ENCODE measurements at regions not wholly inside any gene's neighbourhood (a gene's known extent, or its start where the extent isn't known, plus 50 kb on each side); places are given as distances from the start of the nearest gene placed in this dataset.
"Not testable (repeated sequence)": the region's sequence is repeated elsewhere in the genome, so short reads cannot be mapped to it uniquely, and the experiment has no call there.

DNA sequence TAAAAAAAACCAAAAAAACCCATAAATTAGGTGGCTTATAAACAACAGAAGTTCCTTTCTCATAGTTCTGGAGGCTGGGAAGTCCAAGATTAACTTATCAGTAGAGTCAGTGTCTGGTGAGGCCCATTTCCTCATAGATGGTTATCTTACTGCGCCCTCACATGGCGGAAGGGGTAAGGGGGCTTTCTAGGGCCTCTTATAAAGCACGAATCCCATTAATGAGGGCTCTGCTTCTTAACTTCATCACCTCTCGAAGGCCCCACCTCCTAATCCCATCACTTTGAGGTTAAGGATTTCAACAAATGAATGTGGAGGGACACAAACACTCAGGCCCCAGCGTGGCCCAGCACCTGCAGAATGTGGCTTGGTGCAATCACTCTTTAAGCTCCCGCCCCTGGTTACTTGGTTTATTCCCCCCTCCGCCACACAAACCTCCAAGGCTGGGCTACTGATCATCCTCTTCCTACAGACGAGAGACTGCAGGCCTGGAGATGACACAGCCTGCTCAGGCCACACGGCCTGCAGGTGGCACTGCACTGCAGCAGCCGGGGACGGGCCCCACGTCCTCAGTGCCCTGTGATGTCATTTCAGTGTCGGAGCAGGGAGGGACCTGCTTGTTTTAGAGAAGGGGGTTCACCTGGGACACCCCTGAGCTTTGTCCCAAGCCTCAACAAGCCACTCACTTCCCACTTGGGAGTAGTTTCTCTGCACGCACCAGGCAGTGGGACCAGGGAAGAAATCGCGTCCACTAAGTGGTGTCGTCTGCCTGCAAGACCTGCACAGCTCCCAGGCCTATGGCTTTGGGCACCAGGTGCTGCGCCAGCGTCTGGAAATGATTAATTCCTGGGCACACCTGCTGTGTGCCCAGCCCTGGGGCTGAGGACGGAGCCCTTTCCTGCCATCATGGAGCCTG lies 178.5 kb downstream of the NPIPB11 start:
- H3K36me3 ChIP-seq; H3K27me3 ChIP-seq; H3K4me3 ChIP-seq; H3K4me1 ChIP-seq; H3K9me3 ChIP-seq; H3K27ac ChIP-seq; intact Hi-C loops (cut with DNase I; ENCODE audit: low total_unique reads): not testable (repeated sequence)
- DNase-seq (ENCODE audit: low spot score in 2 of 2): peak in 1 of 2 donors; percentile 62
- TF ChIP-seq, protein P1, sequence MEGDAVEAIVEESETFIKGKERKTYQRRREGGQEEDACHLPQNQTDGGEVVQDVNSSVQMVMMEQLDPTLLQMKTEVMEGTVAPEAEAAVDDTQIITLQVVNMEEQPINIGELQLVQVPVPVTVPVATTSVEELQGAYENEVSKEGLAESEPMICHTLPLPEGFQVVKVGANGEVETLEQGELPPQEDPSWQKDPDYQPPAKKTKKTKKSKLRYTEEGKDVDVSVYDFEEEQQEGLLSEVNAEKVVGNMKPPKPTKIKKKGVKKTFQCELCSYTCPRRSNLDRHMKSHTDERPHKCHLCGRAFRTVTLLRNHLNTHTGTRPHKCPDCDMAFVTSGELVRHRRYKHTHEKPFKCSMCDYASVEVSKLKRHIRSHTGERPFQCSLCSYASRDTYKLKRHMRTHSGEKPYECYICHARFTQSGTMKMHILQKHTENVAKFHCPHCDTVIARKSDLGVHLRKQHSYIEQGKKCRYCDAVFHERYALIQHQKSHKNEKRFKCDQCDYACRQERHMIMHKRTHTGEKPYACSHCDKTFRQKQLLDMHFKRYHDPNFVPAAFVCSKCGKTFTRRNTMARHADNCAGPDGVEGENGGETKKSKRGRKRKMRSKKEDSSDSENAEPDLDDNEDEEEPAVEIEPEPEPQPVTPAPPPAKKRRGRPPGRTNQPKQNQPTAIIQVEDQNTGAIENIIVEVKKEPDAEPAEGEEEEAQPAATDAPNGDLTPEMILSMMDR (IDR thresholded peaks at IDR 0.05): peak in 1 of 3 donors; percentile 31
- peak in 1 of 3 donors; percentile 29 for TF ChIP-seq POLR2AphosphoS5 (IDR thresholded peaks at IDR 0.05)

DNA sequence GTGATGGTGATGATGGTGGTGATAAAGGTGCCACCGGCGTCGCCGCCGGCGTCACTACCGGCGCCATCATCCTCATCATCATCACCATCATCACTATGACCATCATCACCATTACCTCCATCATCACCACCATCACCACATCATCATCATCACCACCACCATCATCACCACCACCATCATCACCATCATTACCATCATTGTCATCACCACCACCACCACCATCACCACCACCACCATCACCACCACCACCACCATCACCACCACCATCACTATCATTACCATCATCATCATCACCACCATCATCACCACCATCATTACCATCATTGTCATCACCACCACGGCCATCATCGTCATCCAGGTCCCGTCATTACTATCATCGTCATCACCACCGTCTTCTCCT lies 179.7 kb downstream of the NPIPB11 start:
- no peaks in the 10 kb centered on the region for H3K27me3 ChIP-seq
- H3K27ac ChIP-seq: no peak overlapping the region
- no peak for TF ChIP-seq POLR2AphosphoS5 (IDR thresholded peaks at IDR 0.05)
- TF ChIP-seq, protein P1 (IDR thresholded peaks at IDR 0.05): no peak
- TF ChIP-seq POLR2A (IDR thresholded peaks at IDR 0.05): no peak
- H3K9me3 ChIP-seq: no peaks in the 10 kb centered on the region
- no peaks in the 10 kb centered on the region for H3K36me3 ChIP-seq
- no peak for DNase-seq (ENCODE audit: low spot score in 2 of 2)
- H3K4me3 ChIP-seq: no peak overlapping the region
- H3K4me1 ChIP-seq: peaks cover 0 to 6% of the 10 kb centered on the region in 2 donors
- intact Hi-C loops (cut with DNase I; ENCODE audit: low total_unique reads): no loop called here

DNA sequence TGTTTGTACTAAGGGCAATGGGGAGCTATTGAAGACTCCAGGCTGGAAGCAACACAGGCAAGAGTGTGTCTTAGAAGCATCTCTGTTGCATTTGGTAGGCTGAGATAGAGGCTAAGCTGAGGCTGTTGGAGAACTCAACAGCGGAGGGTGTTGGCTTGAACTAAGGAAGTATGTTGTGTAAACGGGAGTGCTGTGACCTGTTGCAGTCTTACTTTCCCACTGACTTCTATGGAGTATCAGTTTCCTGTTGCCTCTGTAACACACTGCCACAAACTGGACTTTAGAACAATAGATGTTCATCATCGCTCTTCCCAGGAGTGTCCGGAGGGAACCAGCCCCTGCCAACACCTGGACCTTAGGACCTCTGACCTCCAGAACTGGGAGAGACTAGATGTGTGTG lies 181.8 kb downstream of the NPIPB11 start:
- DNase-seq (ENCODE audit: low spot score in 2 of 2); H3K9me3 ChIP-seq; H3K27ac ChIP-seq; H3K4me1 ChIP-seq; H3K27me3 ChIP-seq; H3K36me3 ChIP-seq; intact Hi-C loops (cut with DNase I; ENCODE audit: low total_unique reads); H3K4me3 ChIP-seq: not testable (repeated sequence)

DNA sequence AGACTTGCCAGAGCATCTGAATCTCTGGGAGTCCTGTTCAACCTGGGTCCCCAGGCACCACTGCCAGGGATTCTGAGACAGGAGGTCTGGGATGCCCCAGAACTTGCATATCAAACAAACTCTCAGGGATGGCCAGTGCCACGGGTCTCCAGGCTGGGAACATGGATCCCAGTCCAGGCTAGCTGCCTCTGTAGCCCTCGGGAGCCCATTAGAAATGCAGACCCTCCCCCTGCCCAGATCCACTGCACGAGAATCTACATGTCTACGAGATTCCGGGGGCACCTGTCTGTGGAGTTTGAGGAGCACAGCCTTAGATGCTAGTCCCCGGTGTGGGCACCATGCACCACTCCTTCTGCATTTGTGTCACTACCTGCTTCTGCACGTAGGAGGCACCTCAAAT lies 183.9 kb downstream of the NPIPB11 start:
- H3K27me3 ChIP-seq; intact Hi-C loops (cut with DNase I; ENCODE audit: low total_unique reads); H3K9me3 ChIP-seq; H3K4me3 ChIP-seq; H3K4me1 ChIP-seq; H3K36me3 ChIP-seq; H3K27ac ChIP-seq: not testable (repeated sequence)
- DNase-seq (ENCODE audit: low spot score in 2 of 2): peak in 1 of 2 donors; percentile 8

DNA sequence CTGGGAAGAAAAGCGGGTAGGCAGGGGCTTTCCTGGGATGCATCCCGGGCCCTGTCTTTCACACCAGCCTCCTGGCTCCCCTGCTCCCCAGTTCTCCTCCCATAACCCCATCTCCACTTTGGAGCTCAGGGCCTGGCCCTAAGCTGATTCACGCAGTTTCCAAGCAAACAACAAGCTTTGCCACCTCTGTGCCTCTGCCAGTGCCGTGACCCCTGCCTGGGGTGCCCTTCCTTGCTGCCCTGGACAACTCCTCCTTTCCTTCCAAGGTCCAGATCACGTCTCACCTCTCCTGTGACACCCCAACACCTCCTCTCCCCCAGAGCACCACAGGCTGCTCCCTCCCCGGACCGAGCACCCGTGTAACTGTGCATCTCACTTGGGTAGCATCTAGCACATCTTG lies 184.5 kb downstream of the NPIPB11 start:
- intact Hi-C loops (cut with DNase I; ENCODE audit: low total_unique reads); H3K27me3 ChIP-seq; H3K36me3 ChIP-seq; H3K4me1 ChIP-seq; H3K4me3 ChIP-seq; H3K9me3 ChIP-seq: not testable (repeated sequence)
- DNase-seq (ENCODE audit: low spot score in 2 of 2): peak in 1 of 2 donors; percentile 9
- peak overlapping the region in 1 of 2 donors; percentile 25 for H3K27ac ChIP-seq

DNA sequence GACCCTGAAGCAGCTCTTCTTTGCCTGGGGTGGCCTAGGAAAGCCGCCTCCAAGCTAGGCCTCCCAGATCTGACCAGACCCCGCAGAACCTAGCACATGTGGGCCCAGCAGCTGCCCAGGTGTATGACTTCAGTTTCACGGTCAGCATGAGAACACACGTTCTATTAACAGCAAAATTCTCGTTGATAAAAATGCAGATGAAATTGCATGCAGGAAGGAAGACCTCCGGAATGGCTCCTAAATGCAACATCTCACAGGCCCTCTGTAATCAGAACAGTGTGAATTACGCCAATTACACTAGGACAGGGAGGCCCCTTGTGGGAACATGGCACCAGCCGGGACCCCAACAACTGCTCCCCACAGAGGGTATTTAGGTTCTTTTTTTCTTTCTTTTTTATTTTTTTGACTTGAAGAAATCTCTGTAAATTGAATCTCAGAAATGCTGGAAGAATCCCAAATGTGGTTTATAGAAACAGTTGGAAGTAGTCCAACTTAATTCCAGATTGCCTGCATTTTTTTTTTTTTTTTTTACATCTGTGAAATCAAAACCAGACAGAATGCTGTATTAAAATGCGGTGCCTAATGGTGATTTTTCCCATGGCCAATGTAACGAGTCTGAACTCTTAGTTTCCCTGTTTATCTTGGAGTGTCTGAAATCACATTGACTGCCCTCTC lies 185.1 kb downstream of the NPIPB11 start:
- H3K9me3 ChIP-seq; H3K4me3 ChIP-seq; H3K27me3 ChIP-seq; H3K36me3 ChIP-seq; intact Hi-C loops (cut with DNase I; ENCODE audit: low total_unique reads); H3K4me1 ChIP-seq: not testable (repeated sequence)
- peak overlapping the region in 1 of 2 donors; percentile 79 for H3K27ac ChIP-seq
- DNase-seq (ENCODE audit: low spot score in 2 of 2): peak in 1 of 2 donors; percentile 14

DNA sequence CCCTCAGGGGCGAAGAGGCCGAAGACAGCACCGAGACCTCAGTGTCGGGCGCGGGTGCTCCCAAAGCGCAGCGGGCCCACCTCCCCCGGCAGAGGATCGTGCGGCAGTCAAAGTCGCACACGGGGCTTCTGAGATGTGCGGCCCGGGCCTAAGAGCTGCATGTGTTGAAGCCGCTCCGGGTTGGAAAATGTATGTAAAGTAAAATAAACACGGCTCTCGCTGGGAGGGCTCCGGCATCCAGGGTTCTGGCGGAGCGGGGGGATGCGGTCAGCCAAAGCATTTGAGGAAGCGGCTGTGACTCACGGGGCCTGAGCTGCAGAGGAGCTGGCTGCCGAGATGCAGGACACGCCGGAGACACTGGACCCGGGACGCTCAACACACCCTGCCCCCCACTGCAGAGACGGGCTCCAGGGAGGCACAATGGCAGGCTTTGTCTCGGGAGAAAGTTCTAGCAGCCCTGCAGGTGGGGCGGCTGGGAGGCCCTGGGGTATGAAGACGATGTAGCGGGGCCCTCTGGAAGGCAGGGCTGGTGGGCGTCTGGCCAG lies 185.8 kb downstream of the NPIPB11 start:
- Histone ChIP-seq H3K27ac (peak overlapping the region; percentile 29 to 79), H3K4me3 (peak overlapping the region in 1 of 3 donors; percentile 44)

DNA sequence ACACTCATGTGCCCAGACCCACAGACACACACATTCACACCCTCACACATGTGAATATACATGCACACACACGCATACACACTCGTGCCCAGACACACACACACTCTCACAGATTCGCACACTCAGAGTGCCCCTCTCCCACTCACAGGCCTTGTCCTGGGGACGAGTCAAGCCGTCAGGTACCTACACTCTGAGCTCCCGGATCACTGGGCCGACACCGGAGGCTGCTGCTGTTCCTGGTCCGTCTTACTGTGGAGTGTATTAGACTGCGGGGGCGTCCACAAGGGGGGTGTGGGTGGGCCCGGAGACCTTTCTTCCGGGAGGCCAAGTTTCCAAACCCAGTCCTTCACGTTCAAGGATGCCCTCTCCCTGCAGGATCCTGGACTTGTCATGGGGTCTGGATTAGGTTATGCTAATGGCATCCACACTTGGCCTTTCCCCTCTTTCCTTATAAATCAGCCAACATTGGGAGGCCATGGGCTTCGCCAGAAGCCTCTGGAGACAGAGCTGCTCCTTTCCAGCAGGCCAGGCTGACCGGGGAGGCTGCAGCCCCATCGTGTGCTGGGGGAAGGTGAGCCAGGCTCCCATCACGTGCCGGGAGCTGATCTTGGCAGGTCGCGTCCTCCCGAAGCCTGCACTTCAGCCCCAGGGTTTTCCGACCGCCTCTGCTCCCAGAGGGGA lies 186.4 kb downstream of the NPIPB11 start:
- H3K27me3 ChIP-seq; H3K9me3 ChIP-seq; H3K4me1 ChIP-seq; intact Hi-C loops (cut with DNase I; ENCODE audit: low total_unique reads); H3K36me3 ChIP-seq: not testable (repeated sequence)
- Histone ChIP-seq H3K27ac (peak overlapping the region; percentile 29 to 79), H3K4me3 (peak overlapping the region in 1 of 3 donors; percentile 44)
- DNase-seq (ENCODE audit: low spot score in 2 of 2): peak in 1 of 2 donors; percentile 17

More for the DNA sequence above, 185.8 kb downstream of the NPIPB11 start:
- peak in 1 of 2 donors; percentile 16 for DNase-seq (ENCODE audit: low spot score in 2 of 2)
- intact Hi-C loops (cut with DNase I; ENCODE audit: low total_unique reads); H3K36me3 ChIP-seq; H3K4me1 ChIP-seq; H3K27me3 ChIP-seq; H3K9me3 ChIP-seq: not testable (repeated sequence)

DNA sequence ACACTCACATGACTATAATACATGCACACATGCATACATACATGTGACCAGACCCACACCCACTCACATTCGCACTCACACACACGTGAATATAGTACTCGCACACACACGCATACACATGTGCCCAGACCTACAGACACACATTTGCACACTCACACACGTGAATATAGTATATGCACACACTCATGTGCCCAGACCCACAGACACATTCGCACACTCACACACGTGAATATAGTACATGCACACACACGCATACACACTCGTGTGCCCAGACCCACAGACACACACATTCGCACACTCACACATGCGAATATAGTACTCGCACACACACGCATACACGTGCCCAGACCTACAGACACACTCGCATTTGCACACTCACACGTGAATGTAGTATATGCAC lies 186.9 kb downstream of the NPIPB11 start:
- intact Hi-C loops (cut with DNase I; ENCODE audit: low total_unique reads); H3K4me1 ChIP-seq; H3K4me3 ChIP-seq; H3K36me3 ChIP-seq; H3K27ac ChIP-seq; H3K27me3 ChIP-seq; DNase-seq (ENCODE audit: low spot score in 2 of 2); H3K9me3 ChIP-seq: not testable (repeated sequence)

DNA sequence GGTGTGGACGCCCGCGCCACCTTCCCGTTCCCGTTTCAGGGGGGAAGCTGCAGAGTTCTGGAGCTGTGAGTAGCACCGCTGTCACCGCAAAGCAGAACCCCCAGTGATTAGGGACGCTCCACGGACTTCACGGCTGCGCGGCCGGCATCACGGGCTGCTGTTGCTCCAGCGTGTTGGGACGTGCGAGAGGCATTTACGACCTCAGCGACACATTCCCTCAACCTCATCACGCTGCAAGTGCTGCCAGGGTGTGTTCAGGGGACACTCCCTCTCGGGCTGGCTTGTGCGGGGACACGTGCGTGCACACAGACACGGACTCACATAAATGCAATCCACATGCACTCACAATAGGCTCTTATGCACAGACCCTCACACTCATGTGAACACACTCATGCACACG lies 187.9 kb downstream of the NPIPB11 start:
- H3K36me3 ChIP-seq; H3K27me3 ChIP-seq; intact Hi-C loops (cut with DNase I; ENCODE audit: low total_unique reads); H3K4me1 ChIP-seq; H3K9me3 ChIP-seq; H3K27ac ChIP-seq: not testable (repeated sequence)
- peak in 1 of 2 donors; percentile 32 for DNase-seq (ENCODE audit: low spot score in 2 of 2)
- peak overlapping the region in 2 of 3 donors; percentile 30 to 31 for H3K4me3 ChIP-seq

All from breast epithelium (tissue), 4 donors.